HG03103 (cell line): ENCODE measurements at regions not wholly inside any gene's neighbourhood (a gene's known extent, or its start where the extent isn't known, plus 50 kb on each side); places are given as distances from the start of the nearest gene placed in this dataset.

Experiments used
- ATAC-seq: cut with Tn5 transposase; IDR thresholded peaks from one replicate; pipeline ENCODE4 v1.9.1; 2021; ENCODE audit warnings: low read depth; ENCODE audit not compliant: unreplicated experiment

DNA sequence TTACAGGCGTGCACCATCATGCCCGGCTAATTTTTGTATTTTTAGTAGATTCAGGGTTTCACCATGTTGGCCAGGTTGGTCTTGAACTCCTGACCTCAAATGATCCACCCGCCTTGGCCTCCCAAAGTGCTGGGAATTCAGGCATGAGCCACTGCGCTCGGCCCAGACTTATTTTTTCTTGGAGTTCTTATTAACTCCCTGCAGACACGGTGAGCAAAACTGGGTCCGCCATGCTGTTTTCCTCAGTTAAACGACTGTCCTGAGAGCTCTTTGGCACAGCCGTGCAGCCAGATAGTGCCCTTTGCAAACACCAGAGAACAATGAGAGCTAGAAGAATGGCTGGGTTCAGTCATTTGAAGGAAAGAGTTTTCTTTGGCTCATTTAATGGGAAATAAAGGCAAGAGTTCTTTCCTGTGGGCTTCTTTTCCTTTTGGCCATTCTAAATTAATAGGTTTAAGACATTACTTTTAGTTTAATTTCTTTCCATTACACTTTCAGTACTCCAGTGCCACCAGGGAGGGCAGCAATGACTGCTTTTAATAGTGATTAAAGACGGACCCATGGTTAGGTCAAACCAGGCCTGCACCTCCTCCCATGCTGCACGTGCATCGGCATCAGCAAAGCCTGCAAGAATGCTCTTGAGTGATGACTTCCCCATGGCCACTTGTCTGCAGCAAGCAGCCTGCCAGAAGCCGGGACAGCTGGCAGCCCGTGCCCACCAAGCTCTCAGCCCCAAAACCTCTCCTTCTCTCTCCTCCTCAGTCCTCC is 60.7 kb downstream of the VCPKMT start:
- no peak for ATAC-seq

DNA sequence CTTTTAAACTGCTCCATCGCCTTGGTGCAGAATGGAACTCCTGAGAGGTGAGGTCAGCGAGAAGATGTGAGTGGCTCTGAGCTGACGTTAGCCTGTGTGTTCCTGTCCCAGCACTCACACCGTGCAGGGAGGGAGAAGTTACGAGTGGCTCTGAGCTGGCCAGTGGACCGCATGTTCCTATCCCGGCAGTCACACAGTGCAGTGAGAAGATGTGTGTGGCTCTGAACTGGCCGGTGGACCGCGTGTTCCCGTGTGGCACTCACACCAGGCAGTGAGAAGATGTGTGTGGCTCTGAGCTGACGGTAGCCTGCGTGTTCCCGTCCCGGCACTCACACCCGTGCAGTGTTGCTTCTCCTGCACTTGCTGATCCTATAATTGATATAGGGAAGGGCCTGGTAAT is 59.9 kb downstream of the VCPKMT start:
- ATAC-seq, result no peak

DNA sequence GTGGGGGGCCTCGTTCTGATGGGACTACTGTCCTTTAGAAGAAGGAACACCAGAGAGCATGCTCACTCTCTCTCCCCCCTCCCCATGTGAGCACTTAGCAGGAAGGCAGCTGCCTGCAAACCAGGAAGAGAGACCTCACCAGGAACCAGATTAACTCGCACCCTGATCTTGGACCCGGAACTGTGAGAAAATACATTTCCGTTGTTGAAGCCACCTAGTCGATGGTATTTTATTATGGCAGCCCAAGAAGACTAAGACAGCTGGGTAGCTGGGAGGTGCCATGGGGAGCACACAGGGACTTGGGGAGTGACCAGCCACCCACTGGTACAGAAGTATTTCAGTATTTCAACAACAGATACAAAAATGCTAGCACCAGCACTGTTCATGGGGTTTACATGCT is 59.0 kb downstream of the VCPKMT start:
- ATAC-seq, result no peak

DNA sequence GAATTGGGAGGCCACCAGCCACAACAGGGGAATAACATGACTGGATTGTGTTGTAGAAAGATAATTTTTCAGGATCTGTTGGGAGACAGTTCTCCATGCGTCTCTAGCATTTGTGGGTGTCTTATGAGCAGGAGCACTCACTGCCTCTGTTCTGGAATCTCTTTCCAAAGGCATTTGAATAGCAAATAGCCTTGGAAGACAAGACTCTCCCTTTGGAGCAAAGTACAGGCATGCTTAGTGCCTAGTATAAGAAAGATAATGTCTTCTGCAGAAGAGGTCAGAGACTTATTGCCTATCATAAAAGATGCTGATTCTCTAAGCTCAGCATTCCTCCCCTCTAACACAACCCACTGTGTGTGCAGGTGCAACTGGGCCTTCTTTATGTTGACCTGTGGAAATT is 58.3 kb downstream of the VCPKMT start:
- ATAC-seq, result no peak
